ENCODE measurements at regions not wholly inside any gene's neighbourhood (a gene's known extent, or its start where the extent isn't known, plus 50 kb on each side); places are given as distances from the start of the nearest gene placed in this dataset.
"Not testable (repeated sequence)": the region's sequence is repeated elsewhere in the genome, so short reads cannot be mapped to it uniquely, and the experiment has no call there.

DNA sequence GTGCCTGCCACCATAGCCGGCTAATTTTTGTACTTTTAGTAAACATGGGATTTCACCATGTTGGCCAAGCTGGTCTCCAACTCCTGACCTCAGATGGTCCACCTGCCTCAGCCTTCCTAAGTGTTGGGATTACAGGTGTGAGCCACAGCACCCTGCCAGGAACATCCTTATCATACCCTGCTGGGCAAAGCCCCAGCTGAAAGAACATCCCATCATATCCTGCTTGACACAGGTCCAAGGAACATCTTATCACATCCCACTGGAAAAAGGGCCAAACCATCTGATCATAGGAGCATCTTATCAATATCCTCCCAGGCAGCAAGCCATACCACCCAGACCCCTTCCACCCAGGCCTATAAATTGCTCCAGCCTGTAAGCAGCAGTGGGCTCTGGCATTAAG, 1109.2 kb upstream of the CDH8 start:
- no peaks in the 10 kb centered on the region for H3K4me1 ChIP-seq
- 89 to 100% methylated on average over 1 of the region's 1 CpG for WGBS, 2 donors
- no peaks in the 10 kb centered on the region for H3K27me3 ChIP-seq
- no peak overlapping the region for H3K27ac ChIP-seq
- intact Hi-C loops (cut with DNase I): no loop called here
- no peaks in the 10 kb centered on the region for H3K36me3 ChIP-seq
- H3K9me3 ChIP-seq: peaks cover 3% of the 10 kb centered on the region
- no peak for DNase-seq
- H3K4me3 ChIP-seq (replicated peaks in 1 of 3): no peak overlapping the region
- TF ChIP-seq CTCF (IDR thresholded peaks at IDR 0.05) (no peak), POLR2A (IDR thresholded peaks at IDR 0.05) (no peak)

- TF ChIP-seq POLR2A (IDR thresholded peaks at IDR 0.05): no peak
- TF ChIP-seq CTCF (IDR thresholded peaks at IDR 0.05): no peak
- intact Hi-C loops (cut with DNase I): no loop called here
- no peaks in the 10 kb centered on the region for H3K27me3 ChIP-seq
- no peaks in the 10 kb centered on the region for H3K36me3 ChIP-seq
- H3K9me3 ChIP-seq: no peaks in the 10 kb centered on the region
- WGBS, 2 donors: 74 to 80% methylated on average over 2 of the region's 2 CpGs
- H3K4me3 ChIP-seq (replicated peaks in 1 of 3): no peak overlapping the region
- no peak overlapping the region for H3K27ac ChIP-seq
- DNase-seq: no peak
- no peaks in the 10 kb centered on the region for H3K4me1 ChIP-seq
These were observed 1098.8 kb upstream of the CDH8 start for GRCh38 chr16:63135069-63135468.

GRCh38 chr16:63131503-63131902, 1095.3 kb upstream of the CDH8 start:
- 86 to 90% methylated on average over 2 of the region's 2 CpGs for WGBS, 2 donors
- Histone ChIP-seq H3K4me1 (no peaks in the 10 kb centered on the region), H3K4me3 (replicated peaks in 1 of 3) (no peak overlapping the region), H3K27ac (no peak overlapping the region), H3K9me3 (no peaks in the 10 kb centered on the region), H3K36me3 (no peaks in the 10 kb centered on the region), H3K27me3 (no peaks in the 10 kb centered on the region)
- no peak for DNase-seq
- TF ChIP-seq POLR2A (IDR thresholded peaks at IDR 0.05): no peak
- TF ChIP-seq CTCF (IDR thresholded peaks at IDR 0.05): no peak
- intact Hi-C loops (cut with DNase I): no loop called here

GRCh38 chr16:63130942-63131341, 1094.7 kb upstream of the CDH8 start:
- 84 to 90% methylated on average over 4 of the region's 4 CpGs for WGBS, 2 donors
- intact Hi-C loops (cut with DNase I): no loop called here
- Histone ChIP-seq H3K9me3 (no peaks in the 10 kb centered on the region), H3K4me1 (no peaks in the 10 kb centered on the region), H3K27me3 (no peaks in the 10 kb centered on the region), H3K36me3 (no peaks in the 10 kb centered on the region), H3K27ac (no peak overlapping the region), H3K4me3 (replicated peaks in 1 of 3) (no peak overlapping the region)
- no peak for DNase-seq
- TF ChIP-seq CTCF (IDR thresholded peaks at IDR 0.05) (no peak), POLR2A (IDR thresholded peaks at IDR 0.05) (no peak)

GRCh38 chr16:63129411-63130125, 1093.3 kb upstream of the CDH8 start:
- Histone ChIP-seq H3K27ac (no peak overlapping the region), H3K4me3 (replicated peaks in 1 of 3) (no peak overlapping the region), H3K9me3 (no peaks in the 10 kb centered on the region), H3K4me1 (no peaks in the 10 kb centered on the region), H3K27me3 (no peaks in the 10 kb centered on the region), H3K36me3 (no peaks in the 10 kb centered on the region)
- DNase-seq: no peak
- TF ChIP-seq CTCF (IDR thresholded peaks at IDR 0.05): no peak
- no peak for TF ChIP-seq POLR2A (IDR thresholded peaks at IDR 0.05)
- WGBS, 2 donors: 94 to 96% methylated on average over 21 to 27 of the region's 46 CpGs
- intact Hi-C loops (cut with DNase I): no loop called here

GRCh38 chr16:63119905-63120304, 1083.7 kb upstream of the CDH8 start:
- DNase-seq; H3K9me3 ChIP-seq; H3K4me3 ChIP-seq (replicated peaks in 1 of 3); H3K36me3 ChIP-seq; H3K27me3 ChIP-seq; intact Hi-C loops (cut with DNase I); H3K27ac ChIP-seq; H3K4me1 ChIP-seq: not testable (repeated sequence)
- WGBS, 2 donors: 95 to 96% methylated on average over 20 to 23 of the region's 23 CpGs

Data from thyroid gland (tissue), 4 donors.